ENCODE measurements at regions not wholly inside any gene's neighbourhood (a gene's known extent, or its start where the extent isn't known, plus 50 kb on each side); places are given as distances from the start of the nearest gene placed in this dataset.

GRCh38 chr11:22467248-22467647 is 129.1 kb downstream of the SLC17A6 start:
- no peak for TF ChIP-seq CTCF (IDR thresholded peaks at IDR 0.05; ENCODE audit: poor library complexity, severe bottlenecking)
- no peak for TF ChIP-seq EP300 (conservative IDR thresholded peaks at IDR 0.05; ENCODE audit: poor library complexity, severe bottlenecking)
- TF ChIP-seq SMC3 (conservative IDR thresholded peaks at IDR 0.05; ENCODE audit: poor library complexity), result no peak
- TF ChIP-seq POLR2AphosphoS5 (IDR thresholded peaks at IDR 0.05), result no peak
- no peak for TF ChIP-seq RAD21 (conservative IDR thresholded peaks at IDR 0.05)
- no peak for TF ChIP-seq EZH2 (IDR thresholded peaks at IDR 0.05; ENCODE audit: borderline replicate concordance, insufficient read depth, low read length, poor library complexity, severe bottlenecking)
- no peak for TF ChIP-seq MXI1 (conservative IDR thresholded peaks at IDR 0.05; ENCODE audit: poor library complexity, severe bottlenecking)

Data from neural cell (in vitro differentiated cells).